Kasumi-1 (cell line): ENCODE measurements at regions not wholly inside any gene's neighbourhood (a gene's known extent, or its start where the extent isn't known, plus 50 kb on each side); places are given as distances from the start of the nearest gene placed in this dataset.

Experiments
- DNase-seq, 2 experiments: peaks; one replicate each; lab custom pipeline; 2025; lab: John Stamatoyannopoulos, UW

- no peak for DNase-seq
Measured at GRCh38 chr11:109267293-109268095, 154.5 kb upstream of the C11orf87 start.

GRCh38 chr11:109275931-109276330 lies 146.1 kb upstream of the C11orf87 start:
- DNase-seq = no peak

- DNase-seq = no peak
Measured at GRCh38 chr11:109285465-109285864, 136.5 kb upstream of the C11orf87 start.

- DNase-seq = no peak
Measured at GRCh38 chr11:109291553-109291952, 130.4 kb upstream of the C11orf87 start.

GRCh38 chr11:109298865-109299264 lies 123.1 kb upstream of the C11orf87 start:
- no peak for DNase-seq

GRCh38 chr11:109300211-109300610 lies 121.8 kb upstream of the C11orf87 start:
- no peak for DNase-seq

- DNase-seq = no peak
Measured at GRCh38 chr11:109302591-109303334, 119.2 kb upstream of the C11orf87 start.

DNA sequence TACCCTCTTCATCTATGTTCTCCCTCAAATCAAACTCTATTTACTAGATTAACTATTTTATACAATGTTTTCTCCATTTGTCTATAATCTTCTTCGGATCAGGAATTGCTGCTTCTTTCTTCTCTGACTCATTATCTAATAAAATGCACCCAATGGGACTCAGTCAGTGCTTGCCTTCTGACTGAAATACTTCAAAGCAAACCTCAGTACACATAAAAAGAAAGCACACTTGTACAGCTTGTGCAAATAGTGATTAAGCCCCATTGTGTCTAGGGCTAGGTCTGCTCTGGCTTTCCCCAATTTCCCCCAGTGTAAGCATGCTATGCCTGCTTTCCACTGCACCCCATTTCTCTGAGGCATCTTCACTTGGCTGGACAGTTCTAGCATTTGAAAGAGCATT lies 118.6 kb upstream of the C11orf87 start:
- DNase-seq = no peak

DNA sequence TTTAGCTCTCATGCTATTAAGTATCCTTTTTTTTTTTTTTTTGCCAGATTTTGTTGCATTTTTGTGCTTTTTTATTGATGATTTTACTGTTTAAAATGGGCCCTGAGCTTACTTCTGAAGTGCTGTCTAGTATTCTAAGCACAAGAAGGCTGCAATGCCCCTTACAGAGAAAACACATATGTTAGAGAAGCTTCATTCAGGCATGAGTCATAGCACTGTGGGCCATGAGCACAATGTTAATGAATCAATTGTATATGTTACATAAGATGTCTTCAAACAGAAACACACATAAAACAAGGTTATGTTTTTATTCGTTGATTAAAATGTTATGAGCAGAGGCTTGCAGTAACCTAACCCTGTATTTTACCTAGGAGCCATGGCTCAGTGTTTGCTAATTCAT lies 117.8 kb upstream of the C11orf87 start:
- no peak for DNase-seq

- no peak for DNase-seq
Measured at GRCh38 chr11:109305009-109305408, 117.0 kb upstream of the C11orf87 start.

GRCh38 chr11:109306322-109306721 lies 115.7 kb upstream of the C11orf87 start:
- no peak for DNase-seq

- no peak for DNase-seq
Measured at GRCh38 chr11:109307366-109307765, 114.6 kb upstream of the C11orf87 start.

- no peak for DNase-seq
Measured at GRCh38 chr11:109308551-109308950, 113.4 kb upstream of the C11orf87 start.

DNA sequence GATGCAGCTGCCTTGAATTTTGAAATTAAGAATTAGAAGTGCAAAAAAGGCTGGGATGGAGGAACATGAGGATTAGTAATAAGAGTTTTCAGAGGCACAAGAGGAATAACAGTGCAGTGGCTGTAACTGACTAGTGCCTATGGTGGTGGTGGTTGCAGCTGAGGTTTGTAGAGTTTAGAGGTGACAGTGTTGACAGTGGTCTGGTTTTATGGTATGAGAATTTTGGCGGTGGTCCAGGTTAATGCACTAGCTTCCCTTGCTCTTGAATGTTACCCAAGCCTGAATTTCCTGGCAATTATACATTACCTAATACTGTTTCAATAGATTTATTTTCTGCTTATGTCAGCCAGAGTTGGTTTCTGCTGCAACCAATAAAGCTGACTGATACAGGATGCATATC lies 112.8 kb upstream of the C11orf87 start:
- no peak for DNase-seq

- no peak for DNase-seq
Measured at GRCh38 chr11:109317726-109318125, 104.3 kb upstream of the C11orf87 start.

GRCh38 chr11:109320595-109320994 lies 101.4 kb upstream of the C11orf87 start:
- no peak for DNase-seq

GRCh38 chr11:109326781-109327180 lies 95.2 kb upstream of the C11orf87 start:
- DNase-seq = peak in 1 of 2 experiments; percentile 8

DNA sequence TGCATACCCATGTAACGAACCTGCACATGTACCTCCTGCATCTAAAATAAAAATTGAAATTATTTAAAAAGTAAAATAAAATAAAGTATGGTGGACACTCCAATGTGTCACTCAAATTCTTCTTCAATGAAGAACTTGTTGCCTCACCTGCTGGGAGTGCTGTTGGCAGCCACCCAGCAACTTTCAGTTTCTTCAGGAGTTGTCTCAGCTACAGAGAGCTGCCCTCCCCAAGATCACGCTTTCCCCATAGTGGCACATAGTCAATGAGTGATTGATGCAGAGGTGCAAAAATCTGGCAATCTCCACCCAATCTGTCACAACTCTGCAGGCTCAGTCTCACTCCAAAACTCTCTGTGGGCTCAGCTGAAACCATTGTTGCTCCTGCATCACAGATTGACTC lies 92.3 kb upstream of the C11orf87 start:
- DNase-seq = no peak

- no peak for DNase-seq
Measured at GRCh38 chr11:109338131-109338530, 83.9 kb upstream of the C11orf87 start.

DNA sequence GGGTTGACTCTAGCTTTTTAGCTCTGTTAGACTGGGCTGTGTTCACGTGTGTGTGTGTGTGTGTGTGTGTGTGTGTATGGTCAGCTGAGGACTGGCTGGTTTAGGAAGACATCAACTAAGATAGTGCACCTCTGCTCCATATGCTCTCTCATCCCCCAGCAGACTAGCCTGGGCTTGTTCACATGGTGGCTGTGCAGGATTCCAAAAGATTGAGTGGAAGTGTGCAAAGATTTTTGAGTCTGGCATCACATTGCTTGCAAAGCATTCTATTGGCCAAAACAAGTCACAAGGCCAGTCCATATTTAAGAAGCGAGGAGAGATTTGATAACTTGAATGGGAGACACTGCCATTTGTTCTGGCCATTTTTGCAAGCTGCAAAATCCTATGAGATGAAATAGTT lies 79.7 kb upstream of the C11orf87 start:
- DNase-seq = no peak

DNA sequence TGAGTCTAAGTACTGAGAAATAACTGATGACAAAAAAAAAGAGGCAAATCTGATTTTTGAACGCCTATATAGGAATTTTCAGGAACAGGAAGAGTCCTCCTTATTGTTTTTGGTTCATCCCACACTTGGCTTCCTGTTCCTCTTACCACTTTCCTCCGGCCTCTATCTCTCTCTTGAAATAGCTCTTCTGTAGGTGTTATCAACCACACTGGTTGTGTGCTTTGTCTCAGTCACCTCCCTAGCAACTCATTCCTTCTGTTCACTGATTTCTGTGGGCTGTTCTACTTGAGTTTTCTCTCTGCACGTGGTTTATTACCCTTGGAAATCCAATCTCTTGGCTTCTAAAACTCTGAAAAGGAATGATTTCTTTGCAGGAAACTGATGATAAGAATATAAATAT lies 78.7 kb upstream of the C11orf87 start:
- no peak for DNase-seq

DNA sequence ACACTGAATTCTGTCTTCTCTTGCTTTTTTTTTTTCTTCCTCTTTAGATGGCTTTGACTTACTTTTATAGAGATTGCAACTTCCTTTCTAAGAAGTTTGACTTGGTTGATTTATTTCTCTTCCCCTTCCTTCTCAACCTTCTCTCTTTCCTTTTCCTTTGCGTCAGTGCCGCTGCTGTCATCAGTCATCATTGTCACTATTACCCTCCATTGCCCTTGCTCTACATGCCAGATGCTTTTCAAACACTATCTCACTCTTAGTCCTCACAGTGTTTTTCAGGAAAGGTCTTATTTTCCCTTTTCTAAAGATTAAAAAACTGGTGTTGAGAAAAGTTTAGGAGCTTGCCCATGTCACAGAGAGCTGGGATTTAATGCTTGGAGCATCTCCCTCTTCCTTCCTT lies 74.7 kb upstream of the C11orf87 start:
- no peak for DNase-seq

- DNase-seq = no peak
Measured at GRCh38 chr11:109349276-109350080, 72.5 kb upstream of the C11orf87 start.
